Activated T-helper 17 cell treated with anti-CD3 and anti-CD28 coated beads, Interleukin-2, amount 50 U/mL, for 72 hours (primary cell): ENCODE measurements at regions not wholly inside any gene's neighbourhood (a gene's known extent, or its start where the extent isn't known, plus 50 kb on each side); places are given as distances from the start of the nearest gene placed in this dataset.

Source experiments
- ATAC-seq: fragments of 150-1000 bp; cut with Tn5 transposase; replicated peaks from 2 replicates; pipeline ENCODE4 v1.10.0; 2021; ENCODE audit warnings: mild to moderate bottlenecking, moderate library complexity
- H3K27ac Mint-ChIP-seq: one replicate; pipeline ENCODE4 v1.8.0; 2022; ENCODE audit warnings: mixed read lengths
- H3K27me3 Mint-ChIP-seq: one replicate; pipeline ENCODE4 v1.8.0; 2022; ENCODE audit warnings: mixed read lengths
- H3K36me3 Mint-ChIP-seq: one replicate; pipeline ENCODE4 v1.8.0; 2022; ENCODE audit warnings: low read depth, mild to moderate bottlenecking, mixed read lengths
- H3K4me1 Mint-ChIP-seq: one replicate; pipeline ENCODE4 v1.8.0; 2022; ENCODE audit warnings: mixed read lengths
- H3K4me3 Mint-ChIP-seq: one replicate; pipeline ENCODE4 v1.8.0; 2022; ENCODE audit warnings: mild to moderate bottlenecking, mixed read lengths
- H3K9me3 Mint-ChIP-seq: one replicate; pipeline ENCODE4 v1.8.0; 2022; ENCODE audit warnings: mixed read lengths

DNA sequence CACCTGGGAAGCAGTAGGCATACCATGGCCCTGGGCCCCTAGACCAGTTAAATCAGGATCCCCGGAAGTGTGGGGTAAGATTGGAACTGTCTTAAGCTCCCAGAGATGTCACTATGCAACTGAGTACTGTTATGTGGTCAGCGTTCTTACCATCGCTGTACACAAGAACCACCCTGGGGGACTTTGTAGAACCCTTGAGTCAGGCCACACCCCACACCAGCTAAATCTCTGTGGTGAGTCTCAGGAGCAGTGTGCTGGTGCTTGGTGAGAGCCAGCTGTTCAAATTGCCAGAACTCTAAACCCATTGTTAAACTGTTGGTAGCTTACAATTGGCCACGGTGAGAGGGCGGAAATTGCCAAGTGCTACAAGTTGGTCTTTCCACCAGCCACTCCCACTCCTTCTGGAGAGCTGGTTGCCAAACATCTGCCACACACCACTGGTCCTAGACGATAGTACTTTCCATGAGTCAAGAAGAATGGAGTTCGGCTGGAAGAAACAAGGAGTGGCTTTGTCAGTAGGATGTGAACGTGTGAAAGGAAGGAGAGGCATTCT, 80.5 kb upstream of the SYNDIG1 start:
- Mint-ChIP-seq H3K27ac (no peak overlapping the region), H3K4me3 (no peak overlapping the region), H3K36me3 (no peaks in the 10 kb centered on the region), H3K9me3 (no peaks in the 10 kb centered on the region), H3K27me3 (no peaks in the 10 kb centered on the region), H3K4me1 (no peaks in the 10 kb centered on the region)
- ATAC-seq, result no peak

DNA sequence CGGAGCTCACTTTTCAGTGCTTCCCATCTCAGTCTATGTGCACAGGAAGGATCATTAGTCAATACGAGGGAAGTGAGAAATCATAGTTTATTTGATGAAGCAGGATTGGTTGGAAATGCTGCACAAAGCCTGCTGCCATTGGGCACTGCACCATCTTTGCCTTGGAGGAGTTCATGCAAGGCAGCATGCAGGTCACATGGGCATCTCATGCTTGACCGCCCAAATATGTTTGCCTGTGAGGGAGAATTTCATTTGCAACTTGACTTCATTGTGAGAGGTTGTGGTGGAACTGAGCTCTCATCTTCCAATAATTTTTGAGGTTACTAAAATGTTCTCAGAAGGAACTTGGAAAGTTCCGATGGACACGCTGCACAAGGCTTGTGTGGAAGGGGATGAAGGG, 83.9 kb upstream of the SYNDIG1 start:
- ATAC-seq, result no peak

DNA sequence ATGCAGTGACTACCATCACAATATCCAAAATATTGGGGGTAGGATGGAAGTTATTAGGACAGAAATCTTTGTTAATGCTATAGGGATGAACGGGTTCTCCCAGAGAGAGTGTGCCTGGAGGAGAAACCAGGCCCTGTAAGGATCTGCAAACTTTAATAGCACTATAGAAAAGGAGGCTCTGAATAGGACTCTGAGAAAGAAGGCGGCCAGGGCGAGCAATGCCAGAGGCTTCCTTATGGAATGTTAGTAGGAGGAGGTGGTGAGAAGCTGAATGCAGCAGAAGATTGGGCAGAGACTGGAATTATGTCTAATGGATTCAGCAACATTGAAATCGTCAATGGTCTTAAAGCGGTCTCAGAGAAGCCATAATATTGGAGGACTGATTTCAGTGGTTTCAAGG, 84.6 kb upstream of the SYNDIG1 start:
- no peaks in the 10 kb centered on the region for H3K9me3 Mint-ChIP-seq
- no peaks in the 10 kb centered on the region for H3K36me3 Mint-ChIP-seq
- H3K4me3 Mint-ChIP-seq, result no peak overlapping the region
- no peak for ATAC-seq
- H3K27ac Mint-ChIP-seq, result no peak overlapping the region
- peaks cover 8% of the 10 kb centered on the region for H3K27me3 Mint-ChIP-seq
- H3K4me1 Mint-ChIP-seq, result no peaks in the 10 kb centered on the region

More for the DNA sequence above, 83.9 kb upstream of the SYNDIG1 start:
- no peaks in the 10 kb centered on the region for H3K36me3 Mint-ChIP-seq
- H3K27ac Mint-ChIP-seq, result no peak overlapping the region
- peaks cover 6% of the 10 kb centered on the region for H3K27me3 Mint-ChIP-seq
- H3K4me1 Mint-ChIP-seq, result no peaks in the 10 kb centered on the region
- no peak overlapping the region for H3K4me3 Mint-ChIP-seq
- no peaks in the 10 kb centered on the region for H3K9me3 Mint-ChIP-seq

DNA sequence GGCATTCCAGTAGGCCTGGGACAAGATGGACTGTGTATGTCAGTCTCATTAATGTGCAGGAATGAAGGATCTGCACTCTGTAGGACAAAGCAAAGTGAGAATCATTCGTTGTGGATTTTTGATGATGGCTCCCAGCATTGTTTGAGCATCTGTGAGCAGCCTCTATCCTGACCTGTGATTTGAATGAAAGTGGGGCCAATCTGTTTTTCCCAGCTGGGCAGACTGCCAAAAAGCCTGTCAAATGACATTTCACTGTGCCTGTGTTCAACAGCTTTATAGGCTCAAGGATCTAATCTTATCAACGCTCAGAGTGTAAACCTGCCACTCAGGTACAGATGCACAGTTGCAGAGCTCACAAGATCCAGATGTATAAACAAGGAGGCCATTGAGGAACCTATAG, 86.7 kb upstream of the SYNDIG1 start:
- Mint-ChIP-seq H3K36me3 (no peaks in the 10 kb centered on the region), H3K27me3 (peaks cover 9% of the 10 kb centered on the region), H3K9me3 (no peaks in the 10 kb centered on the region), H3K4me1 (no peaks in the 10 kb centered on the region), H3K4me3 (no peak overlapping the region), H3K27ac (no peak overlapping the region)
- ATAC-seq, result no peak

DNA sequence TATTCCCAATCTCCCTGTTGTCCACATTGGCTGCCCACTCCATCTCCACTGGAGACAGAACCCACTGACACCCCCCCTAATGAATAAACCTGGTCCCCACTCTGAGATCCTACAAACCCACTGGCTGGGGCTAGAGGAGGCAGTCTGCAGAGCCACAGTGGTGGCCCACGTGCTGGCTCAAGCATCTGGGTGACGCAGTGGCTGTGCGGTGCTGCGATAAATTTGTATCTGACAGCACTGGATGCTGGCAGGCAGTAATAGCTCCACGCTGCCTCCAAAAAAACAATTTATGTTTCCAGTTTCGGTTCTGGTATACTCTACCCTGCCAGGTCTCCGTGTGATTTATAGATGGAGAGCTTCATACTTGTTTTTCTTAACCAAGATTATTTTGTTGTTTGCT, 87.1 kb upstream of the SYNDIG1 start:
- Mint-ChIP-seq H3K9me3 (no peaks in the 10 kb centered on the region), H3K36me3 (no peaks in the 10 kb centered on the region), H3K27me3 (peaks cover 9% of the 10 kb centered on the region), H3K4me3 (no peak overlapping the region), H3K4me1 (no peaks in the 10 kb centered on the region), H3K27ac (no peak overlapping the region)
- no peak for ATAC-seq

DNA sequence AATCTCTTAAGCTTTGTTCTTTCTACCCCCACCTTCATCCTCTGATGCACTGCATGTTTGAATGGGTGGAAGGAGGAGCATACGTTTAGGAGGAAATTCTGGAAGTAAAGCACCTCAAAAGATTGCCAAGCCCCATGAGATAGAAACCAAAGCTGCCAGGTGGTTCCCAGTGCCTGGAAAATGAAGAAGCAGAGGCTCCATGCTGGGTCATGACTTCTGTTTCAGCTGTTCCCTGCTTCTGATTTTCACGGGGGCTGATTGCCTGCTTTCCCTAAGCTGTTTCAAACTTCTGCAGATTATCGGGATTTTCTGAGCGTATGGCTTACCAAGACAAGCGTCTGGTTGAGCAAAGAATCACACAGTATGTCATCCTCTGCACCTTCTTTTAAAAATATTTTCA, 87.5 kb upstream of the SYNDIG1 start:
- Mint-ChIP-seq H3K36me3 (no peaks in the 10 kb centered on the region), H3K4me1 (no peaks in the 10 kb centered on the region), H3K9me3 (no peaks in the 10 kb centered on the region), H3K27me3 (peaks cover 9% of the 10 kb centered on the region), H3K27ac (no peak overlapping the region), H3K4me3 (no peak overlapping the region)
- no peak for ATAC-seq

DNA sequence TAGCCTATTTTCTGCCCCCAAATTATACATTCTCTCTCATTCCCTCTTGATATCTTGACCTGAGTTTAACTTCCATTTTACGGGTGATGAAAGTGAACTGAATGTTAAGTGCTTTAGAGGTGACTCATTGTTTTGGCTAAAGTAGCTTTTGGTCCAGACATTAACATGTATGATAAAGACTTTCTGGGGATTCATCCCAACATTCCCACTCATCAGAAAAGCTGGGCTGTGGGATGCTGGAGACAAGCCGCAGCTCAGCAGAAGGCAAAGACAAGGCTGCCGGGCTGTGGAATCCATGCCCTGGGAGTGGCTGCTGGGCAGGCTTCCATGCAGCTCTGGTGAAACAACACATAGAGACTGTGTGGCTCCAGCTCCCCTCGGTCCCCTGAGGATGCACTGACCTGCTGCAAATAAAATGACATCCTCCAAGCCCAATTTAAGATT, 89.9 kb upstream of the SYNDIG1 start:
- peaks cover 9% of the 10 kb centered on the region for H3K27me3 Mint-ChIP-seq
- no peak overlapping the region for H3K4me3 Mint-ChIP-seq
- no peak for ATAC-seq
- H3K9me3 Mint-ChIP-seq, result no peaks in the 10 kb centered on the region
- H3K27ac Mint-ChIP-seq, result no peak overlapping the region
- no peaks in the 10 kb centered on the region for H3K36me3 Mint-ChIP-seq
- H3K4me1 Mint-ChIP-seq, result no peaks in the 10 kb centered on the region

DNA sequence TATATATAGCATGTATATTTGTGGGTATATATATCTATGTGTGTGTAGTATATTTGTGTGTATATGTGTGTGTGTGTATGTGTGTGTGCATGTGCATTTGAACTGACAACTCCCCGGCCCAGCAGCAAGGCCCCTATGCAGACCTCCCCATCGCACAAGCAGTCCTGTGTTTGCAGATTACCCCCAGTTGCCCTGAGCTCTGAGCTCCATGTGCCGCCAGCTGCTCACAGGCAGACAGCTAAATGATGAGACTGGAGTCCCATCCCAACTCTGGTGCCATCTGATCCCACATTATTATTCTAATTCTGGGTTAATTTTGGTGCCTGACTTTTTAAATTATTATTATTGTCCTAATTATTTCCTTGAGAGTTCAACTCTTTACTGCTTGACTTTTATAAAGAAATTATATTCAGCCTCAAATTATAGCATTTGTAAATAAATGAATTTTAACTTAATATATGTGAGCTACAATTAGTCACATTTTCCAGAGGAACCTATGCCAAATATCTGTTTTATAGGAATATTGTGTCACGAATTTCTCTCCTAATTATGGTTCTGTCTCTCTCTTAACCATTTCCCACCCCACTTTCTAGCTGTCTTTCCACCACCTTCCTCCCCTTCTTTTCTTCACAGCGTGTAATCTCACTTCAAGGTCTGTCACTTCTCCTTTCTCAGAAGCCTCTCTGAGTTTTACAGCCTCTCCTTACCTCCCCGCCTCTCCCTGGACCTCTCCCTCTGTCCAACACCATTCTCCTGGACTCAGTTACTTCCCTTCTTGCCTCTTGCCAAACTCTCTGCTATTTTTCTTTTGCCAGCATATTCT, 90.6 kb upstream of the SYNDIG1 start:
- no peak for ATAC-seq
- no peaks in the 10 kb centered on the region for H3K4me1 Mint-ChIP-seq
- H3K4me3 Mint-ChIP-seq, result no peak overlapping the region
- no peaks in the 10 kb centered on the region for H3K36me3 Mint-ChIP-seq
- H3K9me3 Mint-ChIP-seq, result no peaks in the 10 kb centered on the region
- no peak overlapping the region for H3K27ac Mint-ChIP-seq
- peaks cover 9% of the 10 kb centered on the region for H3K27me3 Mint-ChIP-seq

DNA sequence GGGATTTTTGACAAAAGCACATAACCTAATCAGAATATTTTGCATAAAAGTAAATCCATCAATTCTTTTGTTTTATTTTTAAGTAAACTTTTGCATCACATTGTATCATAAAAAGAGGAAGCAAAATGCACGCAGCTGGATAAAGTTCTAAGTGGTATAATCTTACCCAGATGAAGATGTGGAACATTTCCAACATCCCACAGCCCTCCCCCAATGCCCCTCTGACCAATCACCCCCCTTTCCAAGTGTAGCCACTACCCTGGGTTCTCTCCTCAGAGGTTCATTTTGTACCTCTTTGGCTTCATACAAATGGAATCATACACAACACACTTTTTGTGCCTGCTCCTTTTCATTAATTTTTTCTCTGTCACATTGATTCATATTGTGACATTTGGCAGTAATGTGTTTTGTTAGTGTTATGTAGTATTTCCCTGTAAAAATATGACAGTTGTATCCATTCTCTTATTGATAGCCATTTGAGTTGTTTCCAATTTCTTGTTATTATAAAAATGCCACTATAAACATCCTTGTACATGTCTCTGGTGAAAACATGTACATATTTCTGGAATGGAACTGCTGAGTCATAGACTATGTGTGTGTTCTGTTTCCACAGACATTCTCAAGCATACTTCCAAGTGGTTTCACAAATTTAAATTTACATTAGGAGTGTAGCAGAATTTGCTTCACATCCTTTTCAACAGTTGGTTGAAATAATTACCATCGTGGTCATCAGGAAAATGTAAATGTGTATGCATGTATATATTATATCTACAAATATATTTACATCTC, 92.9 kb upstream of the SYNDIG1 start:
- Mint-ChIP-seq H3K27ac (no peak overlapping the region), H3K4me1 (no peaks in the 10 kb centered on the region), H3K36me3 (no peaks in the 10 kb centered on the region), H3K9me3 (no peaks in the 10 kb centered on the region), H3K27me3 (peaks cover 9% of the 10 kb centered on the region), H3K4me3 (no peak overlapping the region)
- no peak for ATAC-seq

DNA sequence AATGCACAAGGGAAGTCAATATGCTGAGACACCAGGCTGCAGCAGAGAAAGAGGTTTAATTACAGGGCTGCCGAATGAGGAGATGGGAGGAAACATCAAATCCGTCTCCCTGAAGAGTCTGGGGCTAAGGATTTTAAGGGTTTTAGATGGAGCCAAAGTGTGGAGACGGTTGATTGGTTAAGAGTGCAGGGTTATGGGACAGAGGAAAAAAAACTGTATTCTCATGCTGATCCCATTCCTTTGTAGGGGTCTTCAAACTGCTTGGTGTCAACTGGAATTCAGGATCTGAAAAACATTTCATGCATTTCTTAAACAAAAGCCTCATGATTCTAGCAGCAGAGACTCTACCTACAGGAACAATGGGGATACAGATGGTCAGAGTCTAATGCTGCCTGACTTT, 96.1 kb upstream of the SYNDIG1 start:
- no peaks in the 10 kb centered on the region for H3K4me1 Mint-ChIP-seq
- no peaks in the 10 kb centered on the region for H3K36me3 Mint-ChIP-seq
- H3K27ac Mint-ChIP-seq, result no peak overlapping the region
- ATAC-seq, result no peak
- no peaks in the 10 kb centered on the region for H3K27me3 Mint-ChIP-seq
- H3K4me3 Mint-ChIP-seq, result no peak overlapping the region
- no peaks in the 10 kb centered on the region for H3K9me3 Mint-ChIP-seq

DNA sequence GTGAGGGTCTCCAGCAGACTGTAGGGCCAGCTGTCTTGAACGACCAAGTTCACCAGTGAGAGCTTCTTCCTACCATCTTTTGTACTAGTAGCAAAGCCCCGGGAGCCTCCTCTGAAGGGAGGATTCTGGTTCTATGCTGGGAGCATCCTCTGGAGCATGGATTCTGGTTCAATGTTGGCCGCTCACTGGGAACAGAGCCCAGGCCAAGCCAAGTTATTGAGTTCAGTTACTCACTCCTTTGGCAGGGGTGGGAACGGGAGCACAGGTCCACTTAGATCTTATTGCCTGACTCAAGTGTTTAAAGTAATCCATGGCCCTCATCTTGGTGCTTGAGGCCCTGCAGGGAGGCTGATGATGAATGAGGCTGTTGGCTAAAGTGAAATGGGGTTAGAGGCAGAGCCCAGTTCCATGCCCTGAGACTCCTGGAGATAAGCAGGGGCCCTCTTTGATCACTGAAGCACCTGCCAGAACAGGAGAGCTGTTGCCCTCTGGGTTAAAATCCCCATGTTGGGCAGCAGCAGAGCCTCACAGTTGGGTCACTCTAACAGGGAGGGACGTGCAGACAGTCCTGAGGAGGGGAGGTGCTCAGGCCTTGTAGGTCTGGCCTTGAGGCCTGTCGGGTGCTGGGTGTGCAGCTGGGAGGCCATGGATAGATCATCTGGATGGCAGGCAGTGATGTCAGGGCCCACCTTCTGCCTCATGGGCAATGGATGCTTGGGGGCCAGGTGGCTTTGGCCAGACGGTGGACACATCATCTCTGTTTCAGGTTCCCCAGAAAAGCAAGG, 98.3 kb upstream of the SYNDIG1 start:
- no peak for ATAC-seq
- Mint-ChIP-seq H3K36me3 (no peaks in the 10 kb centered on the region), H3K9me3 (no peaks in the 10 kb centered on the region), H3K4me1 (no peaks in the 10 kb centered on the region), H3K27ac (no peak overlapping the region), H3K27me3 (no peaks in the 10 kb centered on the region), H3K4me3 (no peak overlapping the region)

DNA sequence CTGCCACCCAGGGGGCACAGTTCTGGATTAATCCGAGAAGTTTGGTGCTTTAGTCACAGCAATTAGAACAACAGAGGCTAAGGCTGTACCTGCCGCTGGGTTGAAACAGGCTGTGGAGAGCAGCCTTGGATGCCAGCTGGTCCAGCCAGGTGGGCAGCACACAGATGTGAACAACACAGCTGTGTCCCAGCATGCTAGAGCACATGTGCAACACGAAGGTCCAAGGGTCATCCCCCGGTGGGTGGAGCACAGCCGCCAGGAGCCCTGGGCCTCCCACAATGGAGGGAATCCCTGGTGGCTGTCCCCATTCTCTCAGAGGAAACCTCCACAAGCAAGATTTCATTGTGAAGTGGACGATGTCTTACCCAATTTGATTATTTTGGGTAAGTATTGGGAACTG, 99.2 kb upstream of the SYNDIG1 start:
- Mint-ChIP-seq H3K27ac (no peak overlapping the region), H3K27me3 (no peaks in the 10 kb centered on the region), H3K9me3 (no peaks in the 10 kb centered on the region), H3K36me3 (no peaks in the 10 kb centered on the region), H3K4me1 (no peaks in the 10 kb centered on the region), H3K4me3 (no peak overlapping the region)
- ATAC-seq, result no peak

DNA sequence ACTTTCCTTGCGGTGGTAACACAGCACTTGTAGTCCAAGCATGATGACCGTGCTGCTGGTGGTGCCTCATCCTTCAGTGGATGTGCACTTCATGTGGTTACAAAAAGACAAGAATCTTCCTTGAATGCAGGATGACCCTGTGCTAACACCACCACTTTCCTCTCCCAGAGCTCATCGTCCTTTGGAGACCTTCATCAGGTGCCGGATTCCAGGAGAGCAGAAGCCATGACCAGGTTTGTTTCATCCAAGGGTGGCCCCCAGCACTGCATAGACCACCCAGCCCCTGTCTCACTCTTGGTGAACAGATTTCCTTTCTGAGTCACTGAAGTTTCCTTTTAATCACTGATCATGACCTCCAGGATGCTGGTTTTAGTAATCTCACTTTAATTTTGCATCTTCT, 101.2 kb upstream of the SYNDIG1 start:
- no peak overlapping the region for H3K27ac Mint-ChIP-seq
- no peaks in the 10 kb centered on the region for H3K4me1 Mint-ChIP-seq
- H3K4me3 Mint-ChIP-seq, result no peak overlapping the region
- H3K27me3 Mint-ChIP-seq, result no peaks in the 10 kb centered on the region
- H3K36me3 Mint-ChIP-seq, result no peaks in the 10 kb centered on the region
- H3K9me3 Mint-ChIP-seq, result no peaks in the 10 kb centered on the region
- no peak for ATAC-seq

DNA sequence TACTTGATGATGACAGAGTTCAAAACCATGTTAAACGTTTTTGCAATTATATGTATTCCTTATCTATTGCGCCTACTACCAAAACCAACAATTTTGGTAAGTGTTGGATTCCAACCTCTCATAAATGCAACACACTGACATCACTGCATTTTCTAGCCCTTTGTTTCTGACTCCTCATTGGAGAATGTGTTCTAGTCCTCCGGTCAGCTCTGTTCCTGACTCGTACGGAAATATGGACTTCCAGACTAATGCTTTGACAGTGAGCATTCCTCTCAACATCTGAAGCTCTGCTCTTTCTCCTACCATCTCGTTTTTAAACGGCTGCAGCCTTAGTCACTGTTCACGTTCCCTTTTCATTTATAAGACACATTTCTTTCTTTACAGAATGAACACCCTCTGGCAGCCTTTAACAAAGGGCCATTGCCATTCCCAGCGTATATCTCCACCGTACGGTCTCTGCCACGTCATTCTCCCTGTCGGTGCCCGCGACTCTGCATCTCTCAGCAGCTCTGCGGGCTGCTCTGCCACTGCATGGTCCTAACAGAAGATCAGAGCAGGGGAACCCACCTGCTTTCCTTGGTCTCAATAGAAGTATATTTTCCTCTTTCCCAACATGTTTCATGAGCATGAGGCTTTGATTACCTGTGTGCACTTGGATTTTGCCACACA, 103.0 kb upstream of the SYNDIG1 start:
- Mint-ChIP-seq H3K27me3 (peaks cover 4% of the 10 kb centered on the region), H3K4me3 (no peak overlapping the region), H3K27ac (no peak overlapping the region), H3K9me3 (peaks cover 4% of the 10 kb centered on the region), H3K4me1 (no peaks in the 10 kb centered on the region), H3K36me3 (no peaks in the 10 kb centered on the region)
- ATAC-seq, result no peak
